Activated CD4-positive, alpha-beta T cell treated with anti-CD3 and anti-CD28 coated beads, Interleukin-2, amount 50 U/mL, for 16 hours (primary cell): ENCODE measurements at regions not wholly inside any gene's neighbourhood (a gene's known extent, or its start where the extent isn't known, plus 50 kb on each side); places are given as distances from the start of the nearest gene placed in this dataset.
"Not testable (repeated sequence)": the region's sequence is repeated elsewhere in the genome, so short reads cannot be mapped to it uniquely, and the experiment has no call there.

Source experiments
- DNase-seq: peaks from one replicate; pipeline ENCODE4 v3.0.0-alpha.2; 2020

GRCh38 chrX:16067886-16068515 is 55.4 kb upstream of the GRPR start:
- no peak for DNase-seq

- no peak for DNase-seq
These were observed 59.4 kb upstream of the GRPR start for GRCh38 chrX:16063921-16064320.

- no peak for DNase-seq
These were observed 60.2 kb upstream of the GRPR start for GRCh38 chrX:16063141-16063540.

- no peak for DNase-seq
These were observed 62.1 kb upstream of the GRPR start for GRCh38 chrX:16061296-16061695.

- DNase-seq = no peak
These were observed 63.1 kb upstream of the GRPR start for GRCh38 chrX:16060252-16060651.

- not testable (repeated sequence) for DNase-seq
These were observed 74.2 kb upstream of the GRPR start for GRCh38 chrX:16049126-16049525.

GRCh38 chrX:16042980-16043379 is 80.4 kb upstream of the GRPR start:
- no peak for DNase-seq

GRCh38 chrX:16039834-16040233 is 83.5 kb upstream of the GRPR start:
- peak; percentile 42 for DNase-seq

GRCh38 chrX:16039363-16039762 is 84.0 kb upstream of the GRPR start:
- peak; percentile 42 for DNase-seq

- peak; percentile 8 for DNase-seq
These were observed 90.0 kb upstream of the GRPR start for GRCh38 chrX:16033331-16033730.

GRCh38 chrX:16028576-16028975 is 94.8 kb upstream of the GRPR start:
- no peak for DNase-seq

GRCh38 chrX:16023790-16024734 is 99.3 kb upstream of the GRPR start:
- peak; percentile 68 for DNase-seq

GRCh38 chrX:16022580-16023200 is 100.7 kb upstream of the GRPR start:
- DNase-seq = no peak

- DNase-seq = no peak
These were observed 105.1 kb upstream of the GRPR start for GRCh38 chrX:16018291-16018690.

GRCh38 chrX:16014171-16014570 is 109.2 kb upstream of the GRPR start:
- DNase-seq = no peak

- DNase-seq = no peak
These were observed 111.1 kb upstream of the GRPR start for GRCh38 chrX:16012250-16012649.

- no peak for DNase-seq
These were observed 117.4 kb upstream of the GRPR start for GRCh38 chrX:16005917-16006316.

- no peak for DNase-seq
These were observed 121.2 kb upstream of the GRPR start for GRCh38 chrX:16002185-16002584.

- DNase-seq = no peak
These were observed 125.0 kb upstream of the GRPR start for GRCh38 chrX:15998350-15998749.

- DNase-seq = no peak
These were observed 133.6 kb upstream of the GRPR start for GRCh38 chrX:15989716-15990115.

- no peak for DNase-seq
These were observed 134.3 kb upstream of the AP1S2 start for GRCh38 chrX:15988661-15989603.

GRCh38 chrX:15985937-15986336 is 131.3 kb upstream of the AP1S2 start:
- DNase-seq = peak; percentile 62

GRCh38 chrX:15983034-15983433 is 128.4 kb upstream of the AP1S2 start:
- DNase-seq = no peak
